ENCODE measurements at regions not wholly inside any gene's neighbourhood (a gene's known extent, or its start where the extent isn't known, plus 50 kb on each side); places are given as distances from the start of the nearest gene placed in this dataset.

DNA sequence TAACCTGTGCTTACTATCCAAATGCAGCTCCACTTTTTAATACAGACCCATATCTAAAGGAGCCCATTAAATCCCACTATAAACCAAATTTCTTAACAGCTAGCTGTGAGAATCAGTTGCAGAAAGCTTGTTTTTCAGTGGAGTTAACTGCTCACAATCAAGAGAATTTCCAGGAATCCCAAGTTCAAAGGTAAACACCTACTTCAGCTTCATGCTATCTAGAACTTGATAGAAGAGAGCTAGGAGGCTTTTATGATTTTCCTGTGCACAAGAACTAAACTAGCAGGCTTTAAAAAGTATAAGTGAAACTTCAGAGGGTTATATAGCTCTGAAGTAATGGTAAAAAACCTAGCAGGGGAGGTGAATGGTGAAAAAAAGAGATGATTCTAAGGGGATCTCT lies 96.2 kb upstream of the PABPC4L start:
- no peak for DNase-seq
- Mint-ChIP-seq H3K4me1 (ENCODE audit: low read depth) (no peaks in the 10 kb centered on the region), H3K36me3 (ENCODE audit: low read depth) (no peaks in the 10 kb centered on the region), H3K4me3 (no peak overlapping the region), H3K9me3 (ENCODE audit: insufficient read depth) (peaks cover 4% of the 10 kb centered on the region), H3K27ac (no peak overlapping the region), H3K27me3 (ENCODE audit: low read depth) (no peaks in the 10 kb centered on the region)
- no peak for ATAC-seq
- POLR2A ChIA-PET: no interaction called here
- CTCF ChIA-PET: interaction anchor here (0.8 kb wide), 1 partner anchor 26 kb away, joined by 3 read pairs; no protein-coding TSS in a partner anchor

DNA sequence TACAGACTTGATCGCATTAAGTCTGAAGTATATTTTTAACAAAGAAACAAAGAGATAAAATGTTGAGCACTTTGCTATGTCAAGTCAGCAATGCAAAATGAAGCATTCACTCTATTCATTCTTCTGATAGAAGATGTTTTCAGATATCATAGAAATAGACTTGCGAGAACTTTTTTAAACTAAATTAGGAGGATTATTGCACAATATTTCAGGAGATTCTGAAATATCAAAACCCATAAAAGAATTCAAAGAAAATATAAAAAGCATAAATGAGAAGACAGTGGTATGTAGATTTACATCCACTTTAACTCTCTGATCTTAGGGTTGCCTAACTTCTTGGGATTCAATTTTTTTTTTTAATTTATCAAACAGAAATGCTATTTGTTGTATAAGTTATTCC lies 81.1 kb upstream of the PABPC4L start:
- POLR2A ChIA-PET: no interaction called here
- H3K4me1 Mint-ChIP-seq (ENCODE audit: low read depth): no peaks in the 10 kb centered on the region
- H3K27ac Mint-ChIP-seq: no peak overlapping the region
- DNase-seq (no peak), ATAC-seq (no peak)
- H3K36me3 Mint-ChIP-seq (ENCODE audit: low read depth): no peaks in the 10 kb centered on the region
- H3K4me3 Mint-ChIP-seq: no peak overlapping the region
- CTCF ChIA-PET: no interaction called here
- H3K9me3 Mint-ChIP-seq (ENCODE audit: insufficient read depth): peaks cover 5% of the 10 kb centered on the region
- no peaks in the 10 kb centered on the region for H3K27me3 Mint-ChIP-seq (ENCODE audit: low read depth)

DNA sequence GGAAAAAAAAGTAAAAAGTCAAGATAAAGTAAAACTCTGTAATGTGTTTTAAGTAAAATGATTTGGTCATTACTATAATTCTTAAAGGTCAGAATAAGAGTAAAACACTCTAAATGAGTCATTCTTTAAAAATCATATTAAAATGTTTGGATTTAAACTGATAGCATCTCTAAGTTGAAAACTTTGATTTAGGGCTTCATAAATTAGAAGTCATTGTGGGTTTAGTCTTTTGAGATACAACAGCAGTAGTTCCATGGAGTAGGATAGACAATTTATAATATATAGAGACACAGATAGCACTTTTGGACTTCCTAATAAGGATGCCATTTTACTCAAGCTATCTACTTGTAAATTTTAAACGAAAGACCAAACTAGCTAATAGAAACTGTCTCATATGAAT lies 77.1 kb upstream of the PABPC4L start:
- H3K4me1 Mint-ChIP-seq (ENCODE audit: low read depth): no peaks in the 10 kb centered on the region
- ChIA-PET CTCF (no interaction called here), POLR2A (no interaction called here)
- DNase-seq: no peak
- no peaks in the 10 kb centered on the region for H3K27me3 Mint-ChIP-seq (ENCODE audit: low read depth)
- ATAC-seq: no peak
- no peak overlapping the region for H3K4me3 Mint-ChIP-seq
- H3K9me3 Mint-ChIP-seq (ENCODE audit: insufficient read depth): peaks cover 27% of the 10 kb centered on the region
- no peak overlapping the region for H3K27ac Mint-ChIP-seq
- no peaks in the 10 kb centered on the region for H3K36me3 Mint-ChIP-seq (ENCODE audit: low read depth)

DNA sequence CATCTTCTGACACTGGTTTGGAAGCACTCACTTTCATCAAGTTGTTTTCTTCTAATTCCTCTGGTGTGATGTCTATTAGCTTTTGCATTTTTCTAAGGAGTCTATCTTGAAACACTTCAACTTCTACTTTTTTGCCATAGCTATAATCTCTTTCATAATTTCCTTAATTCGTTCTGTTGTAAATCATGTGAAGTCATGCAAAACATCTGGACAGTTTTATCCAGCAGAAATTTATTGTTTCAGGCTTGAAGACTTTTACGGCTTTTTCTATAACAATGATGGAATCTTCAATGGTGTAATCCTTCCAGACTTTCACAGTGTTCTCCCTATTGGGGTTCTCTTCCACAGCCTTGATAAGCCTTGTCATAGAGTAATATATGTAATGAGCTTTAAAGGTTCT lies 74.9 kb upstream of the PABPC4L start:
- ChIA-PET POLR2A (no interaction called here), CTCF (no interaction called here)
- Mint-ChIP-seq H3K4me1 (ENCODE audit: low read depth) (no peaks in the 10 kb centered on the region), H3K4me3 (no peak overlapping the region), H3K27ac (no peak overlapping the region), H3K36me3 (ENCODE audit: low read depth) (no peaks in the 10 kb centered on the region), H3K9me3 (ENCODE audit: insufficient read depth) (peaks cover 27% of the 10 kb centered on the region), H3K27me3 (ENCODE audit: low read depth) (no peaks in the 10 kb centered on the region)
- DNase-seq: no peak
- no peak for ATAC-seq

- Mint-ChIP-seq H3K36me3 (ENCODE audit: low read depth) (no peaks in the 10 kb centered on the region), H3K4me1 (ENCODE audit: low read depth) (no peaks in the 10 kb centered on the region), H3K27ac (no peak overlapping the region), H3K27me3 (ENCODE audit: low read depth) (no peaks in the 10 kb centered on the region), H3K4me3 (no peak overlapping the region), H3K9me3 (ENCODE audit: insufficient read depth) (peaks cover 4% of the 10 kb centered on the region)
- POLR2A ChIA-PET: no interaction called here
- CTCF ChIA-PET: no interaction called here
- ATAC-seq: no peak
- no peak for DNase-seq
Observed at GRCh38 chr4:134260126-134260525, 58.5 kb upstream of the PABPC4L start.
